Osteocyte (in vitro differentiated cells): ENCODE measurements at regions not wholly inside any gene's neighbourhood (a gene's known extent, or its start where the extent isn't known, plus 50 kb on each side); places are given as distances from the start of the nearest gene placed in this dataset.
A peak's percentile ranks its signal among the peaks of the same experiment; 100 is the strongest.
"Not testable (repeated sequence)": the region's sequence is repeated elsewhere in the genome, so short reads cannot be mapped to it uniquely, and the experiment has no call there.

Experiments
- DNase-seq: peaks from one replicate; pipeline ENCODE4 v3.0.0; 2021; ENCODE audit warnings: mixed read lengths; ENCODE audit not compliant: unreplicated experiment; ENCODE audit errors: extremely low spot score
- H3K27ac Mint-ChIP-seq: one replicate; pipeline ENCODE4 v1.8.0; 2021; ENCODE audit warnings: mild to moderate bottlenecking, mixed read lengths; ENCODE audit not compliant: unreplicated experiment
- H3K27me3 Mint-ChIP-seq: one replicate; pipeline ENCODE4 v1.8.0; 2021; ENCODE audit warnings: mixed read lengths; ENCODE audit not compliant: unreplicated experiment
- H3K36me3 Mint-ChIP-seq: one replicate; pipeline ENCODE4 v1.8.0; 2021; ENCODE audit warnings: mixed read lengths; ENCODE audit not compliant: unreplicated experiment
- H3K4me1 Mint-ChIP-seq: one replicate; pipeline ENCODE4 v1.8.0; 2021; ENCODE audit warnings: mixed read lengths; ENCODE audit not compliant: unreplicated experiment
- H3K4me3 Mint-ChIP-seq: one replicate; pipeline ENCODE4 v1.8.0; 2021; ENCODE audit warnings: mild to moderate bottlenecking, moderate library complexity, mixed read lengths; ENCODE audit not compliant: unreplicated experiment
- H3K9me3 Mint-ChIP-seq: one replicate; pipeline ENCODE4 v1.8.0; 2021; ENCODE audit warnings: mixed read lengths; ENCODE audit not compliant: unreplicated experiment
- TF ChIP-seq, protein P1 (sequence below): fragments of 200-600 bp; sonication (generic); IDR thresholded peaks from 2 replicates; pipeline ENCODE4 v1.5.0; 2021; ENCODE audit warnings: antibody characterized with exemption, mild to moderate bottlenecking, moderate library complexity

DNA sequence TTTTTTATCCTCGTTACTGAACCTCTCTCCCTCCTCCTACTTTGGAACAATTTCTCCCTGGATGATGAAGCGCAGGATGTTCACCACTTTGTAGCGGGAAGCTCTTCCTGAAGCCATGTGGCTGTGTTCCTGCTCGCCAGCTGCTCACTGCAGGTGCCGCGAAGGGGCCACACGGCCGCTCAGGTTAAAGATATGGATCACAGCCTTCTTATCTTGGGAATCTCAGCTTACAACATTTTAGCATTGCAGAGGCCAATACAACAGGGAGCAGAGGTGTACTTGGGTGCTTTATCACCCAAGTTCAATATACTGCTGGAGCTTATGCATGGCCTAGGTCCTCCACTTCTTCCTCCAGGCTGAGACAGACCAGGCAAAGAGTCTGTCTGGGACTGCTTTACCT lies 201.2 kb upstream of the G2E3 start:
- Mint-ChIP-seq H3K4me1 (no peaks in the 10 kb centered on the region), H3K9me3 (peaks cover 4% of the 10 kb centered on the region), H3K36me3 (no peaks in the 10 kb centered on the region), H3K27me3 (no peaks in the 10 kb centered on the region), H3K4me3 (no peak overlapping the region), H3K27ac (no peak overlapping the region)
- TF ChIP-seq, protein P1, sequence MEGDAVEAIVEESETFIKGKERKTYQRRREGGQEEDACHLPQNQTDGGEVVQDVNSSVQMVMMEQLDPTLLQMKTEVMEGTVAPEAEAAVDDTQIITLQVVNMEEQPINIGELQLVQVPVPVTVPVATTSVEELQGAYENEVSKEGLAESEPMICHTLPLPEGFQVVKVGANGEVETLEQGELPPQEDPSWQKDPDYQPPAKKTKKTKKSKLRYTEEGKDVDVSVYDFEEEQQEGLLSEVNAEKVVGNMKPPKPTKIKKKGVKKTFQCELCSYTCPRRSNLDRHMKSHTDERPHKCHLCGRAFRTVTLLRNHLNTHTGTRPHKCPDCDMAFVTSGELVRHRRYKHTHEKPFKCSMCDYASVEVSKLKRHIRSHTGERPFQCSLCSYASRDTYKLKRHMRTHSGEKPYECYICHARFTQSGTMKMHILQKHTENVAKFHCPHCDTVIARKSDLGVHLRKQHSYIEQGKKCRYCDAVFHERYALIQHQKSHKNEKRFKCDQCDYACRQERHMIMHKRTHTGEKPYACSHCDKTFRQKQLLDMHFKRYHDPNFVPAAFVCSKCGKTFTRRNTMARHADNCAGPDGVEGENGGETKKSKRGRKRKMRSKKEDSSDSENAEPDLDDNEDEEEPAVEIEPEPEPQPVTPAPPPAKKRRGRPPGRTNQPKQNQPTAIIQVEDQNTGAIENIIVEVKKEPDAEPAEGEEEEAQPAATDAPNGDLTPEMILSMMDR: no peak
- DNase-seq: no peak

DNA sequence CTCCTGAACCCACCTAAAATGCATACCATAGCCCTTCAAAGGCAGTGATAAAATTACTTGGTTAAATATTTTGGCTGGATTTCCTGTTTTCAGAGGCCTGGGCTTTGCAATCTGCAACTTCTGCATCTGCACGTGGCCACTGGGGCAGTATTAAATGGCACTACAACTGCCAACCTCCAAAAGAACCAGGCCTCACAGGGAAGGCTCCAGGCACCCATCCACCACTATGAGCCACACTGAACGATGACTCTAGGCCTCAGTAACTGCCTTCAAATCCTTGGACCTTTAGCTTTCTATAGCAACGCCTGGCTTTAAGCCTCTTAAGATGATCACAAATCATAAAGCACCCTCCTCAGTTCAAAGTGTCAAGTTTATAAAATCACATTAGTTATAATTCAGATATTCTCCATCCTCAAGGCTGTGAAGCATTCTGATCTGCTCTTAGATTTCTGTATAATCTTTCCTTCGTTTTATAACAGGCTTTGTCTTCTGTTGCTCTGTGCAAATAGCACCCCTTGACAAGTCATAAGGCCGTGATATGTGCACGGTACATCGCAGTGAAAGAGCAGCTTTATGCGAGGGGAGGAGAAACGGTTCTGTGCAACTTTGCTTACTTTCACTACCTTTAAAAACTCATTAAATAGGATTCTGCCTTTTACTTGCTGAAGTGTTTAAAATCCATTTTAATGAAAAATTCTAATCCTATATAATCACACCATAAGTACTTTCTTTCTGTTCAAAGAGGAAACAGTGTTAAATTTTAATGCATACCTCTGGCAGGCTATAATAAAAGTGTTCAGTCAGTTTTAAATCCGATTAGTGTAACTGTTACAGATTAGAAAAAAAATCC lies 196.4 kb upstream of the G2E3 start:
- TF ChIP-seq, protein P1: no peak
- no peaks in the 10 kb centered on the region for H3K4me1 Mint-ChIP-seq

DNA sequence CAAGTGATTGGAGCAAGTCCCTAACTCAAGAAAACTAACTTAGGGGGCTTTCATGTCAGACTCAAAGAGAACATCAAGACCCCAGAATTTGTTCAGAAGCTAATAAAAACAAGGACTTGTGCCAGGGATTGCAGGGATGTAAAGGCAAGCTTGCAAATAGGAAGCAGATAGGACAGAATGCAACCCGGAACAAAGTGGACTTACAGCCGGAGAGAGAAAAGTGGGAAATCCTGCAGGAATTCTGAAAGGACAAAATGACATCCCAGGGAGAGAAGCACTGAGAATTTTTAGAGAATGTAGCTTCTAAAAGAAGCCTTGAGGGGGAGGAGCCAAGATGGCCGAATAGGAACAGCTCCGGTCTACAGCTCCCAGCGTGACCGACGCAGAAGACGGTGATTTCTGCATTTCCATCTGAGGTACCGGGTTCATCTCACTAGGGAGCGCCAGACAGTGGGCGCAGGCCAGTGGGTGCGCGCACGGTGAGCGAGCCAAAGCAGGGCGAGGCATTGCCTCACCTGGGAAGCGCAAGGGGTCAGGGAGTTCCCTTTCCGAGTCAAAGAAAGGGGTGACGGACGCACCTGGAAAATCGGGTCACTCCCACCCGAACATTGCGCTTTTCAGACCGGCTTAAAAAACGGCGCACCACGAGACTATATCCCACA lies 195.6 kb upstream of the G2E3 start:
- not testable (repeated sequence) for H3K4me1 Mint-ChIP-seq, H3K27ac Mint-ChIP-seq, H3K27me3 Mint-ChIP-seq, H3K9me3 Mint-ChIP-seq, DNase-seq, H3K36me3 Mint-ChIP-seq
- H3K4me3 Mint-ChIP-seq: peak overlapping the region; percentile 32

More for the DNA sequence above, 196.4 kb upstream of the G2E3 start:
- Mint-ChIP-seq H3K4me3 (no peak overlapping the region), H3K27me3 (no peaks in the 10 kb centered on the region), H3K36me3 (no peaks in the 10 kb centered on the region), H3K27ac (no peak overlapping the region), H3K9me3 (peaks cover 4% of the 10 kb centered on the region)
- no peak for DNase-seq

DNA sequence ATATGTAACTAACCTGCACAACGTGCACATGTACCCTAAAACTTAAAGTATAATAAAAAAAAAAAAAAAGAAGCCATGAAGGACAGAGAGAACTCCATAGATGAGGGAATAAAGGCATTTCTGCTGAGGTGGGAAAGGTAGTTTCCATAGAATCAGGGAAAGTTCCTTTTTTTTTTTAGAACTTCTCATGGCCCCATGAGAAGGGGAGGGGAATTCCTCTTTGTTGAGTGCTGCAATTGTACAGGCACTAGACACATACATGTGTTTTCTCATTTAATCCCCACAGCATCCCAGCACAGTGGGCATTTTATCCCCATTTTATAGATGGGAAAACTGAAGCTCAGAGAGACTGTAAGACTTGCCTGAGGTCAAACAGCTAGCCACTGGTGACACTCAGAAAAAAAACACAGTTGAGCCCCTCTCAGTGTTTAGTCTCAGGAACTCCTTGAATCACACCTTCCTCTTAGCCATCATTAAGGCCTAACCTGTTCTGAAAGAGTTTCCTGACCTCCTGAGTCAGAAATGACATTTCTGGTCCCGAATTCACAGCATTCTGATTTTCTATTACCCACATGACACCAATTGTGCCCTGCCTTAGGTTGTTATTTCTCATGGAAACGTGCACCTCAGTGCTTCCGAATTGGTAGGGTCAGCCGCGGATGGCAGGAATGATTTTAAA lies 189.3 kb upstream of the G2E3 start:
- H3K27ac Mint-ChIP-seq: no peak overlapping the region
- H3K27me3 Mint-ChIP-seq: peaks cover 2% of the 10 kb centered on the region
- no peak for DNase-seq
- TF ChIP-seq, protein P1: no peak
- H3K9me3 Mint-ChIP-seq: no peaks in the 10 kb centered on the region
- no peak overlapping the region for H3K4me3 Mint-ChIP-seq
- H3K36me3 Mint-ChIP-seq: no peaks in the 10 kb centered on the region
- no peaks in the 10 kb centered on the region for H3K4me1 Mint-ChIP-seq

DNA sequence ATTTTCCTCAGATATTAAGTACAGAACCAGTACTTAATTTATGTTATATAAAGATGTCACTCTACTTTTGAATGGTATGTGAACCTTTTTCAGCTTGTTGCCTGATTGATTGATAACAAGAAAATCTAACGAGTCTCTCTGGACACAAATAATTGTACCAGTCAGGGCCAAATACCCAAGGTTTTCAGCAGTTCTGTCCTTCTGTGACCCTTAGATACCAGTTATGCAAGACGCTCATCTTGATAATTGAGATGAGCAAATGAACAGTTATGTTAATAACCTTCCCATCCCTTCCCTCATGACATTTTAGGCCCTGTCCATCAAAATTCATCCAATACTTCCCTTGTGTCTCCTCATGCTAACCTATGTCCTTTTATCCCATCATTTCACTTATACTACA lies 185.9 kb upstream of the G2E3 start:
- Mint-ChIP-seq H3K27ac (no peak overlapping the region), H3K9me3 (no peaks in the 10 kb centered on the region), H3K27me3 (peaks cover 2% of the 10 kb centered on the region), H3K36me3 (no peaks in the 10 kb centered on the region), H3K4me3 (no peak overlapping the region), H3K4me1 (no peaks in the 10 kb centered on the region)
- no peak for DNase-seq
- TF ChIP-seq, protein P1: no peak
